ENCODE measurements at regions not wholly inside any gene's neighbourhood (a gene's known extent, or its start where the extent isn't known, plus 50 kb on each side); places are given as distances from the start of the nearest gene placed in this dataset.

DNA sequence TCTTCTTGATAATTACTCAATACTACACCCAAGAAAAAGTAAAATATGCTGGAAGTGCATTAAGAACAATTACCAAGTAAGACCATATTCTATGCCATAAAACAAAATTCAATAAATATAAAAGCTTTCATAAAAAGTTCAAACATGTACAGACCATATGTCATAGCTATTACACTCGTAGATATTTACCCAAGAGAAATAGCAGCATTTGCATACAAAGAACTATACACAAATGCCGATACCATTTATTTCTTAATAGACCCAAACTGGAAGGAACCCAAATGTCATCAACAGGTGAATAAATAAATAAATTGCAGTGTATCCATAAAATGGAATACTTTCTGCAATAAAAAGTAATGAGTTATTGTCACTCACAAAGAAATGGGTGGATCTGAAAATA lies 78.3 kb upstream of the SLC16A7 start:
- no peak overlapping the region for H2AFZ ChIP-seq (ENCODE audit: low read length)
- no peak overlapping the region for H3K27ac ChIP-seq (ENCODE audit: low read depth, low read length)
- no peaks in the 10 kb centered on the region for H3K4me1 ChIP-seq (ENCODE audit: insufficient read depth, low read length)
- no peaks in the 10 kb centered on the region for H3K27me3 ChIP-seq (ENCODE audit: insufficient read depth, low read length)
- H3K4me3 ChIP-seq (ENCODE audit: insufficient read depth, low read length) = no peak overlapping the region
- no peak for DNase-seq (ENCODE audit: insufficient read length, low spot score, missing footprints)
- TF ChIP-seq, protein P1, sequence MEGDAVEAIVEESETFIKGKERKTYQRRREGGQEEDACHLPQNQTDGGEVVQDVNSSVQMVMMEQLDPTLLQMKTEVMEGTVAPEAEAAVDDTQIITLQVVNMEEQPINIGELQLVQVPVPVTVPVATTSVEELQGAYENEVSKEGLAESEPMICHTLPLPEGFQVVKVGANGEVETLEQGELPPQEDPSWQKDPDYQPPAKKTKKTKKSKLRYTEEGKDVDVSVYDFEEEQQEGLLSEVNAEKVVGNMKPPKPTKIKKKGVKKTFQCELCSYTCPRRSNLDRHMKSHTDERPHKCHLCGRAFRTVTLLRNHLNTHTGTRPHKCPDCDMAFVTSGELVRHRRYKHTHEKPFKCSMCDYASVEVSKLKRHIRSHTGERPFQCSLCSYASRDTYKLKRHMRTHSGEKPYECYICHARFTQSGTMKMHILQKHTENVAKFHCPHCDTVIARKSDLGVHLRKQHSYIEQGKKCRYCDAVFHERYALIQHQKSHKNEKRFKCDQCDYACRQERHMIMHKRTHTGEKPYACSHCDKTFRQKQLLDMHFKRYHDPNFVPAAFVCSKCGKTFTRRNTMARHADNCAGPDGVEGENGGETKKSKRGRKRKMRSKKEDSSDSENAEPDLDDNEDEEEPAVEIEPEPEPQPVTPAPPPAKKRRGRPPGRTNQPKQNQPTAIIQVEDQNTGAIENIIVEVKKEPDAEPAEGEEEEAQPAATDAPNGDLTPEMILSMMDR (IDR thresholded peaks at IDR 0.05; ENCODE audit: extremely low read depth, low read depth, low read length) = no peak
- no peaks in the 10 kb centered on the region for H3K79me2 ChIP-seq (ENCODE audit: insufficient read depth, low read length)
- H4K20me1 ChIP-seq (ENCODE audit: insufficient read depth, low read length) = no peaks in the 10 kb centered on the region
- H3K36me3 ChIP-seq (ENCODE audit: insufficient read depth, low read length) = no peaks in the 10 kb centered on the region
- no peaks in the 10 kb centered on the region for H3K9me3 ChIP-seq (ENCODE audit: low read depth, low read length)
- no peak overlapping the region for H3K4me2 ChIP-seq (ENCODE audit: insufficient read depth, low read length)

- Histone ChIP-seq H2AFZ (ENCODE audit: low read length) (no peak overlapping the region), H3K9me3 (ENCODE audit: low read depth, low read length) (no peaks in the 10 kb centered on the region), H4K20me1 (ENCODE audit: insufficient read depth, low read length) (no peaks in the 10 kb centered on the region), H3K27me3 (ENCODE audit: insufficient read depth, low read length) (no peaks in the 10 kb centered on the region), H3K27ac (ENCODE audit: low read depth, low read length) (no peak overlapping the region), H3K79me2 (ENCODE audit: insufficient read depth, low read length) (no peaks in the 10 kb centered on the region), H3K4me3 (ENCODE audit: insufficient read depth, low read length) (no peak overlapping the region), H3K4me1 (ENCODE audit: insufficient read depth, low read length) (no peaks in the 10 kb centered on the region), H3K4me2 (ENCODE audit: insufficient read depth, low read length) (no peak overlapping the region), H3K36me3 (ENCODE audit: insufficient read depth, low read length) (no peaks in the 10 kb centered on the region)
- no peak for DNase-seq (ENCODE audit: insufficient read length, low spot score, missing footprints)
- TF ChIP-seq, protein P1 (IDR thresholded peaks at IDR 0.05; ENCODE audit: extremely low read depth, low read depth, low read length) = no peak
Measured at GRCh38 chr12:59500915-59501314, 94.9 kb upstream of the SLC16A7 start.

DNA sequence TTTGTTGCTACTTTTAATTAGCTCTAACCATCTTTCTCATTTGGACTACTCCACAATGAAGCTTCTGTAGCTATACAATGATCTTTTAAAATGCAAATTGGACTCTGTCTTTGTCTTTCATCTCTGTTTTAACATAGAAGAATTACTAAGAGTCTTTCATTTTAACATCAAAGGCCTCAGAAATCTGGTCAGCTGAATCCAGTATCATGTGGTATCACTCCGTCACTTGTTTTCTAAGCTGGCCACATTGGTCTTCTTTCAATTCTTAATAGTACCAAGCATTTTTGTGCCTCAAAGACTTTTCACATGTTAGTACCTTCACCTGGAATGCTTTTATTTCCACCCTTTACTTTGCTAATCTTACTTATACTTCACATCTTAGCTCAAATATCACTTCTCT lies 95.5 kb upstream of the SLC16A7 start:
- Histone ChIP-seq H3K4me2 (ENCODE audit: insufficient read depth, low read length) (no peak overlapping the region), H4K20me1 (ENCODE audit: insufficient read depth, low read length) (no peaks in the 10 kb centered on the region), H3K27me3 (ENCODE audit: insufficient read depth, low read length) (no peaks in the 10 kb centered on the region), H3K9me3 (ENCODE audit: low read depth, low read length) (no peaks in the 10 kb centered on the region), H3K4me1 (ENCODE audit: insufficient read depth, low read length) (no peaks in the 10 kb centered on the region), H3K27ac (ENCODE audit: low read depth, low read length) (no peak overlapping the region), H3K4me3 (ENCODE audit: insufficient read depth, low read length) (no peak overlapping the region), H3K79me2 (ENCODE audit: insufficient read depth, low read length) (no peaks in the 10 kb centered on the region), H2AFZ (ENCODE audit: low read length) (no peak overlapping the region), H3K36me3 (ENCODE audit: insufficient read depth, low read length) (no peaks in the 10 kb centered on the region)
- no peak for DNase-seq (ENCODE audit: insufficient read length, low spot score, missing footprints)
- TF ChIP-seq, protein P1 (IDR thresholded peaks at IDR 0.05; ENCODE audit: extremely low read depth, low read depth, low read length) = no peak

GRCh38 chr12:59499774-59500173 lies 96.1 kb upstream of the SLC16A7 start:
- Histone ChIP-seq H3K4me3 (ENCODE audit: insufficient read depth, low read length) (no peak overlapping the region), H3K9me3 (ENCODE audit: low read depth, low read length) (no peaks in the 10 kb centered on the region), H3K27me3 (ENCODE audit: insufficient read depth, low read length) (no peaks in the 10 kb centered on the region), H3K4me2 (ENCODE audit: insufficient read depth, low read length) (no peak overlapping the region), H3K79me2 (ENCODE audit: insufficient read depth, low read length) (no peaks in the 10 kb centered on the region), H3K4me1 (ENCODE audit: insufficient read depth, low read length) (no peaks in the 10 kb centered on the region), H3K27ac (ENCODE audit: low read depth, low read length) (no peak overlapping the region), H3K36me3 (ENCODE audit: insufficient read depth, low read length) (no peaks in the 10 kb centered on the region), H4K20me1 (ENCODE audit: insufficient read depth, low read length) (no peaks in the 10 kb centered on the region), H2AFZ (ENCODE audit: low read length) (no peak overlapping the region)
- no peak for DNase-seq (ENCODE audit: insufficient read length, low spot score, missing footprints)
- TF ChIP-seq, protein P1 (IDR thresholded peaks at IDR 0.05; ENCODE audit: extremely low read depth, low read depth, low read length) = no peak

Measured in osteoblast (primary cell).